Vagina (tissue), 2 donors: ENCODE measurements at regions not wholly inside any gene's neighbourhood (a gene's known extent, or its start where the extent isn't known, plus 50 kb on each side); places are given as distances from the start of the nearest gene placed in this dataset.

ENCODE experiments used
- CTCF ChIP-seq, 3 experiments: fragments of 450-650 bp in 2 of 3; fragments of 200-600 bp in 1 of 3; sonication (generic) in 1 of 3; IDR thresholded peaks; one replicate each; pipeline ENCODE4 v1.5.1; 2017 to 2019; ENCODE audit warnings: antibody characterized with exemption in 3 of 3, mild to moderate bottlenecking in 2 of 3, moderate library complexity in 2 of 3
- POLR2A ChIP-seq, 2 donors: fragments of 450-650 bp; IDR thresholded peaks; one replicate each; pipeline ENCODE4 v1.6.1; 2017; ENCODE audit warnings: antibody characterized with exemption in 2 of 2, mild to moderate bottlenecking in 2 of 2, moderate library complexity in 2 of 2
- POLR2AphosphoS5 ChIP-seq, 2 donors: sonication (generic); formaldehyde crosslinking; IDR thresholded peaks; one replicate each; pipeline ENCODE4 v1.9.0; 2017; ENCODE audit warnings: antibody characterized with exemption in 2 of 2, mild to moderate bottlenecking in 2 of 2, low read depth in 1 of 2; ENCODE audit not compliant: insufficient read depth in 1 of 2

GRCh38 chr2:226020176-226020575 is 620.7 kb downstream of the NYAP2 start:
- TF ChIP-seq CTCF (IDR thresholded peaks at IDR 0.05) (no peak), POLR2AphosphoS5 (IDR thresholded peaks at IDR 0.05; ENCODE audit: insufficient read depth in 1 of 2, low read depth in 1 of 2) (no peak), POLR2A (IDR thresholded peaks at IDR 0.05) (no peak)
